LNCaP clone FGC (cell line): ENCODE measurements at regions not wholly inside any gene's neighbourhood (a gene's known extent, or its start where the extent isn't known, plus 50 kb on each side); places are given as distances from the start of the nearest gene placed in this dataset.

Experiments
- DNase-seq: peaks from one replicate; pipeline ENCODE4 v3.0.0-alpha.2; 2011; ENCODE audit warnings: low read depth
- H3K4me3 ChIP-seq: 2 replicates; pipeline ENCODE4 v1.5.1; 2011; ENCODE audit warnings: mild to moderate bottlenecking, low read depth, low read length, control low read depth
- CTCF ChIP-seq: IDR thresholded peaks from 2 replicates; pipeline ENCODE4 v1.5.1; 2012; ENCODE audit warnings: mild to moderate bottlenecking; ENCODE audit not compliant: control insufficient read depth, insufficient read depth; ENCODE audit errors: extremely low read depth

- H3K4me3 ChIP-seq, result no peak overlapping the region
- no peak for DNase-seq
- TF ChIP-seq CTCF, result no peak
Measured at GRCh38 chr18:30696201-30696600, 346.3 kb downstream of the DSC3 start.

GRCh38 chr18:30694773-30695172 lies 347.8 kb downstream of the DSC3 start:
- no peak for TF ChIP-seq CTCF
- H3K4me3 ChIP-seq, result no peak overlapping the region
- no peak for DNase-seq

GRCh38 chr18:30689216-30689615 lies 353.3 kb downstream of the DSC3 start:
- TF ChIP-seq CTCF, result no peak
- DNase-seq, result no peak
- no peak overlapping the region for H3K4me3 ChIP-seq

- TF ChIP-seq CTCF, result no peak
- DNase-seq, result no peak
- H3K4me3 ChIP-seq, result no peak overlapping the region
Measured at GRCh38 chr18:30687501-30687900, 355.0 kb downstream of the DSC3 start.

GRCh38 chr18:30684825-30685481 lies 357.6 kb downstream of the DSC3 start:
- no peak for TF ChIP-seq CTCF
- no peak overlapping the region for H3K4me3 ChIP-seq
- DNase-seq, result no peak

- H3K4me3 ChIP-seq, result no peak overlapping the region
- DNase-seq, result no peak
- TF ChIP-seq CTCF, result no peak
Measured at GRCh38 chr18:30683836-30684235, 358.7 kb downstream of the DSC3 start.

GRCh38 chr18:30682672-30683071 lies 359.9 kb downstream of the DSC3 start:
- TF ChIP-seq CTCF, result no peak
- no peak overlapping the region for H3K4me3 ChIP-seq
- no peak for DNase-seq
